ENCODE measurements at regions not wholly inside any gene's neighbourhood (a gene's known extent, or its start where the extent isn't known, plus 50 kb on each side); places are given as distances from the start of the nearest gene placed in this dataset.

GRCh38 chr14:89707086-89707485 is 247.4 kb downstream of the EFCAB11 start:
- no peak for TF ChIP-seq CTCF (conservative IDR thresholded peaks at IDR 0.05; ENCODE audit: low read depth, low read length)
- no peak overlapping the region for H3K4me3 ChIP-seq (ENCODE audit: low read depth, low read length)
- no peak for DNase-seq (ENCODE audit: low read depth)

- no peak for DNase-seq (ENCODE audit: low read depth)
- no peak overlapping the region for H3K4me3 ChIP-seq (ENCODE audit: low read depth, low read length)
- TF ChIP-seq CTCF (conservative IDR thresholded peaks at IDR 0.05; ENCODE audit: low read depth, low read length): no peak
Observed at GRCh38 chr14:89702876-89703200, 251.7 kb downstream of the EFCAB11 start.

GRCh38 chr14:89702073-89702875 is 252.3 kb downstream of the EFCAB11 start:
- H3K4me3 ChIP-seq (ENCODE audit: low read depth, low read length): peak overlapping the region; percentile 74
- DNase-seq (ENCODE audit: low read depth): no peak
- no peak for TF ChIP-seq CTCF (conservative IDR thresholded peaks at IDR 0.05; ENCODE audit: low read depth, low read length)

- DNase-seq (ENCODE audit: low read depth): no peak
- H3K4me3 ChIP-seq (ENCODE audit: low read depth, low read length): peak overlapping the region; percentile 74
- TF ChIP-seq CTCF (conservative IDR thresholded peaks at IDR 0.05; ENCODE audit: low read depth, low read length): no peak
Observed at GRCh38 chr14:89701211-89702043, 253.1 kb downstream of the EFCAB11 start.

GRCh38 chr14:89700801-89701200 is 253.7 kb downstream of the EFCAB11 start:
- TF ChIP-seq CTCF (conservative IDR thresholded peaks at IDR 0.05; ENCODE audit: low read depth, low read length): no peak
- DNase-seq (ENCODE audit: low read depth): no peak
- peak overlapping the region; percentile 74 for H3K4me3 ChIP-seq (ENCODE audit: low read depth, low read length)

GRCh38 chr14:89699071-89699470 is 255.5 kb downstream of the EFCAB11 start:
- DNase-seq (ENCODE audit: low read depth): no peak
- no peak overlapping the region for H3K4me3 ChIP-seq (ENCODE audit: low read depth, low read length)
- TF ChIP-seq CTCF (conservative IDR thresholded peaks at IDR 0.05; ENCODE audit: low read depth, low read length): no peak
